ENCODE measurements at regions not wholly inside any gene's neighbourhood (a gene's known extent, or its start where the extent isn't known, plus 50 kb on each side); places are given as distances from the start of the nearest gene placed in this dataset.

GRCh38 chr3:132867956-132868355, 145.7 kb upstream of the NPHP3 start:
- TF ChIP-seq POLR2AphosphoS5 (IDR thresholded peaks at IDR 0.05; ENCODE audit: low read depth, low read length) (no peak), REST (IDR thresholded peaks at IDR 0.05; ENCODE audit: insufficient read depth in 1 of 2, low read depth in 2 of 2, low read length in 1 of 2) (no peak), SIN3A (IDR thresholded peaks at IDR 0.05; ENCODE audit: borderline replicate concordance, insufficient read depth, low read depth, low read length) (no peak), TCF7L2 (IDR thresholded peaks at IDR 0.05; ENCODE audit: low read depth, low read length) (no peak)
- TF ChIP-seq, protein P1, sequence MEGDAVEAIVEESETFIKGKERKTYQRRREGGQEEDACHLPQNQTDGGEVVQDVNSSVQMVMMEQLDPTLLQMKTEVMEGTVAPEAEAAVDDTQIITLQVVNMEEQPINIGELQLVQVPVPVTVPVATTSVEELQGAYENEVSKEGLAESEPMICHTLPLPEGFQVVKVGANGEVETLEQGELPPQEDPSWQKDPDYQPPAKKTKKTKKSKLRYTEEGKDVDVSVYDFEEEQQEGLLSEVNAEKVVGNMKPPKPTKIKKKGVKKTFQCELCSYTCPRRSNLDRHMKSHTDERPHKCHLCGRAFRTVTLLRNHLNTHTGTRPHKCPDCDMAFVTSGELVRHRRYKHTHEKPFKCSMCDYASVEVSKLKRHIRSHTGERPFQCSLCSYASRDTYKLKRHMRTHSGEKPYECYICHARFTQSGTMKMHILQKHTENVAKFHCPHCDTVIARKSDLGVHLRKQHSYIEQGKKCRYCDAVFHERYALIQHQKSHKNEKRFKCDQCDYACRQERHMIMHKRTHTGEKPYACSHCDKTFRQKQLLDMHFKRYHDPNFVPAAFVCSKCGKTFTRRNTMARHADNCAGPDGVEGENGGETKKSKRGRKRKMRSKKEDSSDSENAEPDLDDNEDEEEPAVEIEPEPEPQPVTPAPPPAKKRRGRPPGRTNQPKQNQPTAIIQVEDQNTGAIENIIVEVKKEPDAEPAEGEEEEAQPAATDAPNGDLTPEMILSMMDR (IDR thresholded peaks at IDR 0.05): no peak

All from Panc1 (cell line).